ENCODE measurements at regions not wholly inside any gene's neighbourhood (a gene's known extent, or its start where the extent isn't known, plus 50 kb on each side); places are given as distances from the start of the nearest gene placed in this dataset.

- no peak for DNase-seq (ENCODE audit: low read depth, low spot score)
Measured at GRCh38 chr5:119996128-119996527, 366.8 kb downstream of the FAM170A start.

- no peak for DNase-seq (ENCODE audit: low read depth, low spot score)
Measured at GRCh38 chr5:120007598-120007997, 378.2 kb downstream of the FAM170A start.

- DNase-seq (ENCODE audit: low read depth, low spot score) = no peak
Measured at GRCh38 chr5:120012431-120012830, 383.1 kb downstream of the FAM170A start.

- DNase-seq (ENCODE audit: low read depth, low spot score) = no peak
Measured at GRCh38 chr5:120014535-120014934, 385.2 kb downstream of the FAM170A start.

- no peak for DNase-seq (ENCODE audit: low read depth, low spot score)
Measured at GRCh38 chr5:120016717-120017382, 387.5 kb downstream of the FAM170A start.

DNA sequence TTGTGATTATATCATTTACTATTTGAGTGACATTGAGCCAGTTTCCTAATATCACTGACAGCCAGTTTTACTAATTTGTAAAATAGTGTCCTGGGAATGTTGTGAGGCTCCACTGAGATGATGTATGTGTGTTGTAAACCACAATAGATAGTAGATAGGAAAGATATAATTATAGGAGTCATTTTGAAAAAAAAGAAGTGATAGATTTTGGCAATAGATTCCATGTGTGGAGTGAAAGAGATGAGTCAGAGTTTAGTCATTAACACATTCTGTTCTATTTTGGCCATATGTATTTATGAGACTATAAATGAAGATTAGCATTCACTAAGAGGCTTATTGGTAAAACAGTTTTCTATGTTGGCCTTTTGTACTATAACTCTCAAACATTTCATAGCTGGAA, 388.2 kb downstream of the FAM170A start:
- no peak for DNase-seq (ENCODE audit: low read depth, low spot score)

DNA sequence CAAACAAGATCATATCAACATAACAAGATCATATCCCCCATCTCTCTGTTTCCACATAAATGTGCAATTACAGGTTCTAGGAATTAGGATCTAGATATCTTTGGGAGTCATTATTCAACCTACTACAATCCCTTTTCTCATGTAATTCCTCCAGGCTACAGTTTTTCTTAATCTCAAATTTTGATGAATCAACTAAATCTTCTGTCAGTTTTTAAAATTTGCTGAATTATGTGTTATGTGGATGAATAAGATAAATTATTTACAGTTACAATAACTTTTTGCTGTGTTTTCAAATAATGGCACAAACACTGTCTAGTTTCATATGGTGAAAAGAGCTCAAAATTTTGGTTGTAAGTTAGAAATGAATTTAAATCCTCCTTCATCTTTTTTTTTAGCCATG, 405.8 kb downstream of the FAM170A start:
- DNase-seq (ENCODE audit: low read depth, low spot score) = no peak

GRCh38 chr5:120035815-120036577, 406.6 kb downstream of the FAM170A start:
- no peak for DNase-seq (ENCODE audit: low read depth, low spot score)

GRCh38 chr5:120037451-120037850, 408.1 kb downstream of the FAM170A start:
- no peak for DNase-seq (ENCODE audit: low read depth, low spot score)

DNA sequence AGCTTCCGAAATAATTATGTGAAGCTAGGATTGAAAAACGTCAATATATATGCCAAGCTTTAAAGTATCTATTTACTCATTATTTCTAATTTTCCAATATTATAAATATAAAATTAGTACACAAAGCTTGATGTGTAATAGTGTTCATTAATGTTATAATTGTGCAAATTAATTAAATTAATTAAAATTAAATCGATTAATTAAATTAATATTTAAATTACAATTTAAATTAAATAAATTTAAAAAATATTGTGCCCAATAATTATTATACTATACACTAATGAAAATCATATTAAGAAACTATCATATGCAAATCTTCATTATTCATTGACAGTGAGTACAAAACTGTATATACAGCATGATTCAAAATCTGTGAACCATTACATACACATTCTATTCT, 409.8 kb downstream of the FAM170A start:
- DNase-seq (ENCODE audit: low read depth, low spot score) = no peak

- no peak for DNase-seq (ENCODE audit: low read depth, low spot score)
Measured at GRCh38 chr5:120043431-120043830, 414.1 kb downstream of the FAM170A start.

GRCh38 chr5:120052916-120053828, 410.9 kb upstream of the PRR16 start:
- DNase-seq (ENCODE audit: low read depth, low spot score) = no peak

- DNase-seq (ENCODE audit: low read depth, low spot score) = no peak
Measured at GRCh38 chr5:120053841-120054240, 410.3 kb upstream of the PRR16 start.

DNA sequence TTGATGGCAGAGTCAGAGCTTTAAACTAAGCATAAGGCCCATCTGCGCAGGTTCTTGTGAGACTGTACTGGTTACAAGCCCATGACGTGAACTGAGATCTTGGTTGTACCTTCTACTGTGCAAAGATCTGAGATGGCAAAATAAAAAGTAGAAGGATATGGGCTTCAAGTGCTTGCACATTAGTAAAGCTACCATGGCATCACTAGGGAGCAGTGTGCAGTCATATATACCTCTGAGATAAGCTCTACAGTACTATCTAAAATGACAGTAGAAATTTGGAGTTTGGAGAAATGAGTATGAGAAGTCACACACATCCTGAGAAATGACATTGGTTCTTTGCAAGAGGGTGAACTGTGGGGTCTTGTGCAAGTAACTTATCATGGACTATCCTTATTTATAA, 408.2 kb upstream of the PRR16 start:
- no peak for DNase-seq (ENCODE audit: low read depth, low spot score)

GRCh38 chr5:120062515-120062917, 401.6 kb upstream of the PRR16 start:
- no peak for DNase-seq (ENCODE audit: low read depth, low spot score)

DNA sequence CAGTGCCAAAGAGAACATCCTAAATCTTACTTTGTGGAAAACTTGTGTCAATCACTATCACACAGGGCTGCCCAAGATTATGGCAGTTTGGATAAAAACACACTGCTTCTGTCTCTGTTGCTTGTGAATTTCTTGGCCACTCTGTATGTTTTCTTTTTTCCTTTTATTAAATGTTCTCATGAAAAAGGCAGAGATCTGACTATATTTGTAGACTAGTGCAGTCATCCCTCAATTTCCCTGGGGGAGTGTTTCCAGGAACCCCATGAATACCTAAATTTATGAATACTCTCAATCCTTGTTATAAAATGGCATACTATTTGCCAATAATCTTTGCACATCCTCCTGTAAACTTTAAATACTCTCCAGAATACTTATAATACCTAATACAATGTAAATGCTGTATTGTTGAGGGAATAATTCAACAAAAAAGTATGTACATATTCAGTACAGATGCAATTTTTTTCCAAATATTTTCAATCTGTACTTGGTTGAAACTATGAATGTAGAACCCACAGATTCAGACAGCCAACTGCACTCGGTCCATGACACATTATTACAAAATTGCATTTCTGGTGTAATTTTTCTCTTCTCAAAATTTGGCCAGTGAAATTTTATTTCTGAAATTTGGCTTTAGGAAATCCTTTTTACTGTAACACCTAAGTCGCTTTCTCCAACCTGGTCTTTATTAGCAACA, 391.9 kb upstream of the PRR16 start:
- DNase-seq (ENCODE audit: low read depth, low spot score) = no peak

GRCh38 chr5:120073722-120074121, 390.4 kb upstream of the PRR16 start:
- DNase-seq (ENCODE audit: low read depth, low spot score) = no peak

DNA sequence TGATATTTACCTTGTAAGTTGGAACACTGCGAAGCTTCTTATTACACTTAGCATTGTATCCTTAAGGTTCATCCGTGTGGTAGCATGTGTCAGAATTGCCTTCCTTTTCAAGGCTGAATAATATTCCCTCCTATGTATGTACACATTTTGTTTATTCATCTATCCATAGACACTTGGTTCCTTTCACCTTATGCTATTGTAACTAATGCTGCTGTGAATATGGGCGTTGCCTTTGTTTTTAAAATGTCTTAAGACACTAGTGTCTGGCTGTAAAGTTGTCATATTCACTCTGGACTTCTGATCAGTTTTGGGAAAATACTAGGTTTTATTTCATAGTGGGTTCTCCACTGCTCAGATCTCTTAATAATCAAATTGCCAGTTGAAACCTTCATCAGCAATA, 383.3 kb upstream of the PRR16 start:
- DNase-seq (ENCODE audit: low read depth, low spot score) = no peak

- DNase-seq (ENCODE audit: low read depth, low spot score) = no peak
Measured at GRCh38 chr5:120082316-120083068, 381.6 kb upstream of the PRR16 start.

GRCh38 chr5:120083851-120084542, 380.1 kb upstream of the PRR16 start:
- DNase-seq (ENCODE audit: low read depth, low spot score) = no peak

DNA sequence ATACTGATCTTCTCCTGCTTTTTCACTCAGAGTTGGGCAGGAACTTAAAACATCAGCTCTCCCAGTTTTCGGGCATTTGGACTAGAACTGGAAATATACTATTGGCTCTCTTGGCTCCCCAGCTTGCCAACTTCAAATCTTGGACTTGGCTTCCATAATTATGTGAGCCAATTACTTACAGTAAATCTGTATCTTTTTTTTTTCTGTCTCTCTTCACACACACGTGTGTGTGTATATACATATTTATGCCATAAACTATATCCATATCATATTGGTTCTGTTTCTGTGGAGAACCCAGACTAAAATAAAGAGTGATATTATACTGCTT, 379.6 kb upstream of the PRR16 start:
- DNase-seq (ENCODE audit: low read depth, low spot score) = no peak
